A673 (cell line): ENCODE measurements at regions not wholly inside any gene's neighbourhood (a gene's known extent, or its start where the extent isn't known, plus 50 kb on each side); places are given as distances from the start of the nearest gene placed in this dataset.

Source experiments
- BruUV-seq: library from RNA; stranded (reverse); fragments of 400-500 nt; replicated peaks from 2 replicates; lab custom pipeline; 2021; lab: Mats Ljungman, UMichigan
- CTCF ChIA-PET: fragments of 300-600 bp; sonication (Branson Sonifier 250); formaldehyde crosslinking; loops from one replicate; lab custom pipeline; 2022; ENCODE audit warnings: antibody characterized with exemption; lab: Charles Lee
- POLR2A ChIA-PET: fragments of 300-600 bp; sonication (Branson Sonifier 250); formaldehyde crosslinking; loops from one replicate; lab custom pipeline; 2022; ENCODE audit warnings: antibody characterized with exemption; ENCODE audit not compliant: low non-redundant PET; lab: Charles Lee
- DNase-seq: peaks from one replicate; pipeline ENCODE4 v3.0.0-alpha.2; 2015; ENCODE audit warnings: low spot score
- H3K27ac ChIP-seq: fragments of 200-600 bp; sonication (generic); 2 replicates; pipeline ENCODE4 v1.5.1; 2016; ENCODE audit warnings: mixed run types, low read depth, mild to moderate bottlenecking, mixed read lengths, antibody characterized with exemption, low read length; ENCODE audit not compliant: poor library complexity, severe bottlenecking
- H3K27me3 ChIP-seq: fragments of 200-600 bp; sonication (generic); replicated peaks from 2 replicates; pipeline ENCODE4 v1.6.1; 2017; ENCODE audit warnings: mixed run types, low read depth, mild to moderate bottlenecking, mixed read lengths, antibody characterized with exemption, low read length; ENCODE audit not compliant: insufficient read depth, poor library complexity
- H3K36me3 ChIP-seq: fragments of 200-600 bp; sonication (generic); 2 replicates; pipeline ENCODE4 v1.6.1; 2016; ENCODE audit warnings: mixed run types, mild to moderate bottlenecking, mixed read lengths, antibody characterized with exemption, low read length; ENCODE audit not compliant: insufficient read depth, poor library complexity, severe bottlenecking
- H3K4me1 ChIP-seq: fragments of 200-600 bp; sonication (generic); 2 replicates; pipeline ENCODE4 v1.6.1; 2017; ENCODE audit warnings: mixed run types, mild to moderate bottlenecking, mixed read lengths, antibody characterized with exemption, low read length; ENCODE audit not compliant: insufficient read depth, poor library complexity, severe bottlenecking
- H3K4me3 ChIP-seq: fragments of 200-600 bp; sonication (generic); 2 replicates; pipeline ENCODE4 v1.5.1; 2016; ENCODE audit warnings: low read depth, mixed run types, mild to moderate bottlenecking, mixed read lengths, low read length; ENCODE audit not compliant: poor library complexity, severe bottlenecking
- H3K9me3 ChIP-seq: fragments of 200-600 bp; sonication (generic); 2 replicates; pipeline ENCODE4 v1.6.1; 2016; ENCODE audit warnings: mixed run types, low read depth, mild to moderate bottlenecking, mixed read lengths, antibody characterized with exemption, low read length; ENCODE audit not compliant: poor library complexity, severe bottlenecking
- CTCF ChIP-seq: fragments of 300-800, 200-600 bp; sonication (generic); conservative IDR thresholded peaks from 2 replicates; pipeline ENCODE4 v1.5.1; 2017; ENCODE audit warnings: low read depth, mild to moderate bottlenecking, antibody characterized with exemption, low read length, moderate library complexity, mixed read lengths
- EZH2 ChIP-seq: fragments of 200-600 bp; sonication (generic); IDR thresholded peaks from 2 replicates; pipeline ENCODE4 v1.6.1; 2017; ENCODE audit warnings: borderline replicate concordance, low read depth, mild to moderate bottlenecking, mixed read lengths, antibody characterized with exemption, low read length; ENCODE audit not compliant: poor library complexity, severe bottlenecking
- intact Hi-C: fragments of 100-400 bp; cut with micrococcal nuclease; formaldehyde crosslinking; loops from one replicate; pipeline ENCODE4 v1.10.0; 2022; ENCODE audit not compliant: unreplicated experiment

- ChIA-PET CTCF (no interaction called here), POLR2A (interaction anchor here (0.5 kb wide), 1 partner anchor 178 kb away, joined by 3 read pairs; no protein-coding TSS in a partner anchor)
- Histone ChIP-seq H3K27me3 (no peaks in the 10 kb centered on the region), H3K9me3 (no peaks in the 10 kb centered on the region), H3K27ac (no peak overlapping the region), H3K4me3 (no peak overlapping the region), H3K4me1 (peaks cover 13% of the 10 kb centered on the region), H3K36me3 (no peaks in the 10 kb centered on the region)
- TF ChIP-seq CTCF (no peak), EZH2 (no peak)
- DNase-seq = no peak
- intact Hi-C loops = no loop called here
- BruUV-seq = no TSS peak
Measured at GRCh38 chr10:21340331-21340730, 185.2 kb downstream of the SKIDA1 start.

- ChIA-PET POLR2A (no interaction called here), CTCF (interaction anchor here (0.5 to 0.6 kb wide), 2 partner anchors 616 to 1268 kb away, joined by 4 to 6 read pairs; no protein-coding TSS in a partner anchor)
- Histone ChIP-seq H3K36me3 (no peaks in the 10 kb centered on the region), H3K9me3 (no peaks in the 10 kb centered on the region), H3K4me3 (no peak overlapping the region), H3K27me3 (no peaks in the 10 kb centered on the region), H3K27ac (no peak overlapping the region), H3K4me1 (peaks cover 19% of the 10 kb centered on the region)
- TF ChIP-seq CTCF (0 out of 2 replicates have a peak, but pooled peaks have one; percentile 10), EZH2 (no peak)
- DNase-seq = no peak
- intact Hi-C loops = loop anchor here (5.0 kb wide), 1 partner anchor 45 kb away; no protein-coding TSS in a partner anchor
- no TSS peak for BruUV-seq
Measured at GRCh38 chr10:21337171-21337792, 188.2 kb downstream of the SKIDA1 start.

- Histone ChIP-seq H3K9me3 (no peaks in the 10 kb centered on the region), H3K36me3 (no peaks in the 10 kb centered on the region), H3K27me3 (no peaks in the 10 kb centered on the region), H3K4me3 (no peak overlapping the region), H3K4me1 (peaks cover 19% of the 10 kb centered on the region), H3K27ac (peak overlapping the region; percentile 62)
- DNase-seq = peak; percentile 88
- TF ChIP-seq EZH2 (no peak), CTCF (0 out of 2 replicates have a peak, but pooled peaks have one; percentile 16)
- BruUV-seq = no TSS peak
- intact Hi-C loops = loop anchor here (5.0 kb wide), 1 partner anchor 44 kb away; no protein-coding TSS in a partner anchor
- POLR2A ChIA-PET = no interaction called here
- CTCF ChIA-PET = no interaction called here
Measured at GRCh38 chr10:21336476-21337170, 188.9 kb downstream of the SKIDA1 start.
